ENCODE measurements at regions not wholly inside any gene's neighbourhood (a gene's known extent, or its start where the extent isn't known, plus 50 kb on each side); places are given as distances from the start of the nearest gene placed in this dataset.

- no peak for TF ChIP-seq CTCF (IDR thresholded peaks at IDR 0.05; ENCODE audit: insufficient read depth, low read depth, low read length)
- TF ChIP-seq EZH2 (IDR thresholded peaks at IDR 0.05; ENCODE audit: insufficient read depth, low read length) = no peak
These were observed 95.8 kb upstream of the EFHC2 start for GRCh38 chrX:44439242-44439794.

Data from astrocyte (in vitro differentiated cells and primary cell).